ENCODE measurements at regions not wholly inside any gene's neighbourhood (a gene's known extent, or its start where the extent isn't known, plus 50 kb on each side); places are given as distances from the start of the nearest gene placed in this dataset.
"Not testable (repeated sequence)": the region's sequence is repeated elsewhere in the genome, so short reads cannot be mapped to it uniquely, and the experiment has no call there.

DNA sequence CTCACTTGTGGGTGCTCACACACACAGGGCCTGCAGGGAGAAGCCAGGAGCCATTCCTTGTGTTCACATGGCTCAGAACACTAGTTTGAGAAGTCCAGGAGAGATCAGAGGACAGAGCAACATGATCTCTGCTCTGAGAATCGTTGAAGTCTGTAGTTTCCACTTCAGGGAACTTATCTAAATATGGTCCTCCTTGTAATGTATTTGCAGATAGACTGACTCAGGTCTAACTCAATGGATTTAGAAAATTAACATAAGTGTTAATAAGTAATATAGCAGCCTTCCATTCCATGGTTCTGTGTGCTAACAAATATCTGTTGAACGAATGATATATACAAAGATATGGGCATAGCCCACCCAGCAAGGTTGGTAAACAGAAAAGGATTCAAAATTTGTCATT is 119.8 kb upstream of the STARD13 start:
- no peaks in the 10 kb centered on the region for H3K9me3 ChIP-seq (ENCODE audit: control insufficient read depth in 3 of 3, low read length in 3 of 3)
- no peak overlapping the region for H3K27ac ChIP-seq (ENCODE audit: low read depth, low read length)
- no peaks in the 10 kb centered on the region for H3K27me3 ChIP-seq (ENCODE audit: control insufficient read depth in 3 of 3, insufficient read depth in 3 of 3, low read length in 3 of 3)
- no peaks in the 10 kb centered on the region for H3K4me1 ChIP-seq (ENCODE audit: control insufficient read depth in 3 of 3, insufficient read depth in 3 of 3, low read length in 3 of 3)
- no peak overlapping the region for H3K9ac ChIP-seq (ENCODE audit: low read depth in 1 of 3, low read length in 3 of 3)
- H3K4me3 ChIP-seq (ENCODE audit: low read length in 3 of 3), result no peak overlapping the region
- no peaks in the 10 kb centered on the region for H3K36me3 ChIP-seq (ENCODE audit: control insufficient read depth in 3 of 3, insufficient read depth in 3 of 3, low read length in 3 of 3)

DNA sequence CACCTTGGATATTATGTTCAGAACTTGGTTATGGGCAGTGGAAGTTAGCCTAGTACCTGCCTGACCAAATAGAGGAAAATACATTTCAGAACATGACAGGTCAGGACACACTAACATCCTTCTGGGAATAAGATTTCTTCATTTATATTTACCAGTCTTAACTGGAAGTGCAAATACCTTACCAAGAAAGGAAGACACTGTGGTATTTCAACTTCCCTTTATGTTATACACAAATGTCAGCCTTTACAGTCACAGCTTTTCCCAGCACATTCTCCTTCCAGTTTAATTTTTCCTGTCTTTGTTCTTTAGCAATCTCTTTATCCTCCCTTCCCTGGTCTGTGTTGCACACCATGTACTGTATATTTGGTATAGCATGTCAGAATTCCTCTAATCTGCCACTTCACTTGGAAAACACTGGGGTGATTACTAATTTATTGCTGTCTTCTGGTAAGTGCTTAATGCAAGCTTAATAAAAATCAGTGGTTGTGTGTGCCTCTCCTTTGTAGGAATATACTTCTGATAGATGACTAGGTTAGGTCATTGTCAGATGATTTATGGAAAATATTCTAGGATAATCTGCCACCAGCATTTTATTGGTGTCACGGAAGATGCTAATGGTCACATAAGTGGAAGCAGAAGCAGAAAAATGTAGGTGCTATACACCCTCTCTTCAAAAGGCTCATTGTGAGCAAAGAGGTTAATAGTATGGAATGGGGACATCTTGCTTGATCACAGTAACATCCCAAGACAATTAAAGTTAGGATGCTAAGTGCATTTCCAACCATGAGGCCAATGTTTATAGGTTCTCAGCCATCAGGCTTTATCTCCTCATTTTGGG is 124.3 kb upstream of the STARD13 start:
- Histone ChIP-seq H3K27ac (ENCODE audit: low read depth, low read length) (no peak overlapping the region), H3K4me3 (ENCODE audit: low read length in 3 of 3) (no peak overlapping the region), H3K9ac (ENCODE audit: low read depth in 1 of 3, low read length in 3 of 3) (no peak overlapping the region), H3K9me3 (ENCODE audit: control insufficient read depth in 3 of 3, low read length in 3 of 3) (no peaks in the 10 kb centered on the region), H3K36me3 (ENCODE audit: control insufficient read depth in 3 of 3, insufficient read depth in 3 of 3, low read length in 3 of 3) (no peaks in the 10 kb centered on the region), H3K27me3 (ENCODE audit: control insufficient read depth in 3 of 3, insufficient read depth in 3 of 3, low read length in 3 of 3) (no peaks in the 10 kb centered on the region), H3K4me1 (ENCODE audit: control insufficient read depth in 3 of 3, insufficient read depth in 3 of 3, low read length in 3 of 3) (no peaks in the 10 kb centered on the region)

DNA sequence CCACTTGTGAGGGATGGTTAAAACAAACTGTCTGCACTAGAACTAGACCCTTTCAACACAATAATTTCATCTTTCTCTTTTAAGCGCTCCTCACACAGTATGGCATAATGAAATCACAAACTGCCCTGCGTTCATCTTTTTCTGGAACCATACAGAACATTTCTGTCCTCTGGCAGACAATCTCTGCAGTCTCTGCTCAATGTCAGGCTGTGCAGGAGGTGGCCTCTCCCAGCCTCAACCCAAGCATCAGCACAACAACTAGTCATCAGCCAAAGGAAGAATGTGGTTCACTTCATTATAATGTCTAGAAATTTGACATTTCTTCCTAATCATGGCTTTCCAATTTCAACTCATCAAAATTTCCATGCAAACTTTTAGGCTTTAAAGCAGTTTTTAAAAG is 125.1 kb upstream of the STARD13 start:
- Histone ChIP-seq H3K36me3 (ENCODE audit: control insufficient read depth in 3 of 3, insufficient read depth in 3 of 3, low read length in 3 of 3) (no peaks in the 10 kb centered on the region), H3K9ac (ENCODE audit: low read depth in 1 of 3, low read length in 3 of 3) (no peak overlapping the region), H3K27ac (ENCODE audit: low read depth, low read length) (no peak overlapping the region), H3K4me1 (ENCODE audit: control insufficient read depth in 3 of 3, insufficient read depth in 3 of 3, low read length in 3 of 3) (no peaks in the 10 kb centered on the region), H3K4me3 (ENCODE audit: low read length in 3 of 3) (no peak overlapping the region), H3K9me3 (ENCODE audit: control insufficient read depth in 3 of 3, low read length in 3 of 3) (no peaks in the 10 kb centered on the region), H3K27me3 (ENCODE audit: control insufficient read depth in 3 of 3, insufficient read depth in 3 of 3, low read length in 3 of 3) (no peaks in the 10 kb centered on the region)

DNA sequence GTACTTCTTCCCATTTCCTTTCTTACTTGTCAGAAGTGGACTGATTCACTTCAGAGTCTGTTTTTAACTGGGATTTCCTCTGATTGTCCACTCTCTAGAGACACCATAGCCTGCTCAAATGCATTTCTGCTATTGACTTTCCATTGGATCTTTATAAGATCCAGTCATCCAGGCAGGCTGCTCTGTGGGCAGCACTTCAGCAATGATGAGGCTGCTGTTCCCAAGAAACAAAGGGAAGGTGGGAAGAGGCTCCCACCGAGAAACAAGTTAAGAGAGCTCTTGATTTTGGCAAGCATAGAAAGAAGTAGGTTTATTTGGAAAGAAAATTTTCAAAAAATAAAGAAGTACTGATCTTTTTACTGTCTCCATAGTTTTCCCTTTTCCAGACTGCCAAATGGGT is 125.8 kb upstream of the STARD13 start:
- no peak overlapping the region for H3K9ac ChIP-seq (ENCODE audit: low read depth in 1 of 3, low read length in 3 of 3)
- no peak overlapping the region for H3K27ac ChIP-seq (ENCODE audit: low read depth, low read length)

DNA sequence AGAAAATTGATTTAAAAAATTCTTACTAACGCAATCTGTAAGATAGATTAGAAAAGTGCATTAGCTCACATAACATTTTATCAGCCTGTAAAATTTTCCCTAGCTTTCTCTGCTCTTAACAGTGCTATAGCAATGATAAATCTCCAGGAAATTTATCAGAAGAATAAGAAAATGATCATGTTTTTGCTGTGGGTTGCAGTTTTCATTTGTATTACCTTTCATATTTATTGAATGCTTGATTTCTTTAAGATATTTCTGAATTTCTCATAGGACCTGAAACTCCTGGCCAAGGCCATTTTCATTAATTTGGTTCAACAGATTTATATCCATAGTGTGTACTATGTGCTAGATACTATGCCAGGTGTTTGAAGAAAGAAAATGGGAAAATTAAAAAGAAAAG is 130.3 kb upstream of the STARD13 start:
- no peak overlapping the region for H3K27ac ChIP-seq (ENCODE audit: low read depth, low read length)

More for the DNA sequence above, 125.8 kb upstream of the STARD13 start:
- H3K9me3 ChIP-seq (ENCODE audit: control insufficient read depth in 3 of 3, low read length in 3 of 3), result no peaks in the 10 kb centered on the region
- H3K27me3 ChIP-seq (ENCODE audit: control insufficient read depth in 3 of 3, insufficient read depth in 3 of 3, low read length in 3 of 3), result no peaks in the 10 kb centered on the region
- no peak overlapping the region for H3K4me3 ChIP-seq (ENCODE audit: low read length in 3 of 3)
- H3K36me3 ChIP-seq (ENCODE audit: control insufficient read depth in 3 of 3, insufficient read depth in 3 of 3, low read length in 3 of 3), result no peaks in the 10 kb centered on the region
- H3K4me1 ChIP-seq (ENCODE audit: control insufficient read depth in 3 of 3, insufficient read depth in 3 of 3, low read length in 3 of 3), result no peaks in the 10 kb centered on the region

DNA sequence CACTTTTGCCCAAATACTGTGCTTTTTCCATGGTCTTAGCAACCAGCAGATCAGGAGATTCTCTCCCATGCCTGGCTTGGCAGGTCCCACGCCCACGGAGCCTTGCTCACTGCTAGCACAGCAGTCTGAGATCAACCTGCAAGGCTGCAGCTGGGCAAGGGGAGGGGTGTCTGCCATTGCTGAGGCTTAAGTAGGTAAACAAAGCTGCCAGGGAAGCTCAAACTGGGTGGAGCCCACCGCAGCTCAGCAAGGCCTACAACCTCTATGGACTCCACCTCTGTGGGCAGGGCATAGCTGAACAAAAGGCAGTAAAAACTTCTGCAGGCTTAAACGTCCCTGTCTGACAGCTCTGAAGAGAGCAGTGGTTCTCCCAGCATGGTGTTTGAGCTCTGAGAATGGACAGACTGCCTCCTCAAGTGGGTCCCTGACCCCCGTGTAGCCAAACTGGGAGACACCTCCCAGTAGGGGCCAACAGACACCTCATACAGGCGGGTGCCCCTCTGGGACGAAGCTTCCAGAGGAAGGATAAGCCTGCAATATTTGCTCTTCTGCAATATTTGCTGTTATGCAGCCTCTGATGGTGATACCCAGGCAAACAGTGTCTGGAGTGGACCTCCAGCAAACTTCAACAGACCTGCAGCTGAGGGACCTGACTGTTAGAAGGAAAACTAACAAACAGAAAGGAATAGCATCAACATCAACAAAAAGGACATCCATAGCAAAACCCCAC is 132.8 kb upstream of the STARD13 start:
- H3K9ac ChIP-seq (ENCODE audit: low read depth in 1 of 3, low read length in 3 of 3); H3K27ac ChIP-seq (ENCODE audit: low read depth, low read length); H3K4me1 ChIP-seq (ENCODE audit: control insufficient read depth in 3 of 3, insufficient read depth in 3 of 3, low read length in 3 of 3); H3K4me3 ChIP-seq (ENCODE audit: low read length in 3 of 3); H3K9me3 ChIP-seq (ENCODE audit: control insufficient read depth in 3 of 3, low read length in 3 of 3); H3K36me3 ChIP-seq (ENCODE audit: control insufficient read depth in 3 of 3, insufficient read depth in 3 of 3, low read length in 3 of 3); H3K27me3 ChIP-seq (ENCODE audit: control insufficient read depth in 3 of 3, insufficient read depth in 3 of 3, low read length in 3 of 3): not testable (repeated sequence)

More for the DNA sequence above, 130.3 kb upstream of the STARD13 start:
- no peaks in the 10 kb centered on the region for H3K36me3 ChIP-seq (ENCODE audit: control insufficient read depth in 3 of 3, insufficient read depth in 3 of 3, low read length in 3 of 3)
- H3K9me3 ChIP-seq (ENCODE audit: control insufficient read depth in 3 of 3, low read length in 3 of 3), result no peaks in the 10 kb centered on the region
- no peak overlapping the region for H3K4me3 ChIP-seq (ENCODE audit: low read length in 3 of 3)
- no peaks in the 10 kb centered on the region for H3K4me1 ChIP-seq (ENCODE audit: control insufficient read depth in 3 of 3, insufficient read depth in 3 of 3, low read length in 3 of 3)
- H3K9ac ChIP-seq (ENCODE audit: low read depth in 1 of 3, low read length in 3 of 3), result no peak overlapping the region
- no peaks in the 10 kb centered on the region for H3K27me3 ChIP-seq (ENCODE audit: control insufficient read depth in 3 of 3, insufficient read depth in 3 of 3, low read length in 3 of 3)

DNA sequence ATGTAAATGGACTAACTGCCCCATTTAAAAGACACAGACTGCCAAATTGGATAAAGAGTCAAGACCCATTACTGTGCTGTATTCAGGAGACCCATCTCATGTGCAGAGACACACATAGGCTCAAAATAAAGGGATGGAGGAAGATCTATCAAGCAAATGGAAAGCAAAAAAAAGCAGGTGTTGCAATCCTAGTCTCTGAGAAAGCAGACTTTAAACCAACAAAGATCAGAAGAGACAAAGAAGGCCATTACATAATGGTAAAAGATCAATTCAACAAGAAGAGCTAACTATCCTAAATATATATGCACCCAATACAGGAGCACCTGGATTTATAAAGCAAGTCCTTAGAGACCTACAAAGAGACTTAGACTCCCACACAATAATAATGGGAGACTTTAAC is 134.6 kb upstream of the STARD13 start:
- not testable (repeated sequence) for H3K27me3 ChIP-seq (ENCODE audit: control insufficient read depth in 3 of 3, insufficient read depth in 3 of 3, low read length in 3 of 3); H3K27ac ChIP-seq (ENCODE audit: low read depth, low read length); H3K9me3 ChIP-seq (ENCODE audit: control insufficient read depth in 3 of 3, low read length in 3 of 3); H3K9ac ChIP-seq (ENCODE audit: low read depth in 1 of 3, low read length in 3 of 3); H3K36me3 ChIP-seq (ENCODE audit: control insufficient read depth in 3 of 3, insufficient read depth in 3 of 3, low read length in 3 of 3); H3K4me3 ChIP-seq (ENCODE audit: low read length in 3 of 3); H3K4me1 ChIP-seq (ENCODE audit: control insufficient read depth in 3 of 3, insufficient read depth in 3 of 3, low read length in 3 of 3)

DNA sequence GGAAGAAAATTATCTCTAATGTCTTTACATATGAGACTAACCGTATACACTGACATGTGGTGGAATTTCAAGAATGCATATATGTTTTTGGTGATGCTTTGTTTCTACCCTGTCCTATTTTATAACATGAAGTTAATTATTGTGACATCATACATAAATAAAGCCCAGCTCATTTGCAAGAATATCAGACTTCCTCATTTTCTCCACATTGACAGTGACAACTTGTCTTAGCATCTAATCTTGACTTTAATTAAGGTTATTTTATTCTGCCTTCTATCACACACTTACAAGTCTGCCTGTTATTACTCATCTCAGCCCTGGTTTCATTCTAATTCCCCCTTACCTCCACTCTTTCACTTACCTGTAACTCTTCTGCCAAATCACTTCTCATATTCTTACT is 140.6 kb upstream of the STARD13 start:
- Histone ChIP-seq H3K36me3 (ENCODE audit: control insufficient read depth in 3 of 3, insufficient read depth in 3 of 3, low read length in 3 of 3) (no peaks in the 10 kb centered on the region), H3K9me3 (ENCODE audit: control insufficient read depth in 3 of 3, low read length in 3 of 3) (no peaks in the 10 kb centered on the region), H3K4me1 (ENCODE audit: control insufficient read depth in 3 of 3, insufficient read depth in 3 of 3, low read length in 3 of 3) (no peaks in the 10 kb centered on the region), H3K27ac (ENCODE audit: low read depth, low read length) (no peak overlapping the region), H3K27me3 (ENCODE audit: control insufficient read depth in 3 of 3, insufficient read depth in 3 of 3, low read length in 3 of 3) (no peaks in the 10 kb centered on the region), H3K9ac (ENCODE audit: low read depth in 1 of 3, low read length in 3 of 3) (no peak overlapping the region), H3K4me3 (ENCODE audit: low read length in 3 of 3) (no peak overlapping the region)

DNA sequence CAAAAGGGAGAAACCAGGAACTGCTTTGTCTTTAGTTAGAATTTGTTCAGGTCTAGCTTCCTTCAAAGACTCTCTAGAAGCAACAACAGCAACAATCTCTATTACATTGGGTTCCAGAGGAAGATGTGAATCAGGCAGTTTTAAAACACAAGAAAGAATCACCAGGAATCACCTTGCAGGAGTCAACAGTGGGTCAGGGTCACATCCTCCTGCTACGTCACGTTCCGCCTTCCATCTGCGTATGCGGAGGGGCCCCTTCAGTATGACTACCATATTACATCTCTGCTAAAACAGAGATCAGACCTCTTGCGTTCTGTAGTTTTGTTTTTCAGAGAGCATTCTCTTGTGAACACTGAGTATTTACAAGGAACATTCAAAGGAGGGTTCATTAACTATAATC is 147.8 kb upstream of the STARD13 start:
- Histone ChIP-seq H3K9me3 (ENCODE audit: control insufficient read depth in 3 of 3, low read length in 3 of 3) (no peaks in the 10 kb centered on the region), H3K27me3 (ENCODE audit: control insufficient read depth in 3 of 3, insufficient read depth in 3 of 3, low read length in 3 of 3) (no peaks in the 10 kb centered on the region), H3K4me1 (ENCODE audit: control insufficient read depth in 3 of 3, insufficient read depth in 3 of 3, low read length in 3 of 3) (no peaks in the 10 kb centered on the region), H3K9ac (ENCODE audit: low read depth in 1 of 3, low read length in 3 of 3) (no peak overlapping the region), H3K4me3 (ENCODE audit: low read length in 3 of 3) (no peak overlapping the region), H3K27ac (ENCODE audit: low read depth, low read length) (no peak overlapping the region), H3K36me3 (ENCODE audit: control insufficient read depth in 3 of 3, insufficient read depth in 3 of 3, low read length in 3 of 3) (no peaks in the 10 kb centered on the region)

DNA sequence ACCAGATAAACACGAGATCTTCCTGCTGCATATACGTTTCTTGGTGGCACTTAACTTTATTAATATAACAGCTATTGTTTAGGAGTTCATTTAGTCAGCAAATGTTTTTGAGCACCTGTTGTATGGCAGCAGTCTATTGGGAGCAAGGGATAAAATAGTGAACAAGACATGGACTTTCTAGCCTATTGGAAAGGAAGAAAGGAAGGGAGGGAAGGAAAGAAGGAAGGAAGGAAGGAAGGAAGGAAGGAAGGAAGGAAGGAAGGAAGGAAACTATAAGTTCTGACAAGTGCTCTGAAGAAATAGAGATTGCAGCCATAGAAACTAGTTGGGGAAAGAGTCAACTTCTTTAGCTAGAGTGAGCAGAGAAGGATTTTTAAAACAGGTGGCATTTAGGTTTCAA is 149.1 kb upstream of the STARD13 start:
- no peak overlapping the region for H3K4me3 ChIP-seq (ENCODE audit: low read length in 3 of 3)
- no peak overlapping the region for H3K9ac ChIP-seq (ENCODE audit: low read depth in 1 of 3, low read length in 3 of 3)
- no peaks in the 10 kb centered on the region for H3K9me3 ChIP-seq (ENCODE audit: control insufficient read depth in 3 of 3, low read length in 3 of 3)
- H3K4me1 ChIP-seq (ENCODE audit: control insufficient read depth in 3 of 3, insufficient read depth in 3 of 3, low read length in 3 of 3), result no peaks in the 10 kb centered on the region
- no peaks in the 10 kb centered on the region for H3K36me3 ChIP-seq (ENCODE audit: control insufficient read depth in 3 of 3, insufficient read depth in 3 of 3, low read length in 3 of 3)
- no peaks in the 10 kb centered on the region for H3K27me3 ChIP-seq (ENCODE audit: control insufficient read depth in 3 of 3, insufficient read depth in 3 of 3, low read length in 3 of 3)
- H3K27ac ChIP-seq (ENCODE audit: low read depth, low read length), result no peak overlapping the region

Data from skeletal muscle tissue (tissue), 3 donors.